Activated naive CD4-positive, alpha-beta T cell (primary cell): ENCODE measurements at regions not wholly inside any gene's neighbourhood (a gene's known extent, or its start where the extent isn't known, plus 50 kb on each side); places are given as distances from the start of the nearest gene placed in this dataset.

Experiments used
- DNase-seq, 4 experiments: peaks; one replicate each; lab custom pipeline; 2025; lab: John Stamatoyannopoulos, UW

GRCh38 chr15:93553167-93553935 lies 464.3 kb upstream of the RGMA start:
- no peak for DNase-seq

- no peak for DNase-seq
Observed at GRCh38 chr15:93543093-93543492, 454.1 kb upstream of the RGMA start.

GRCh38 chr15:93527374-93528050 lies 438.5 kb upstream of the RGMA start:
- no peak for DNase-seq

- no peak for DNase-seq
Observed at GRCh38 chr15:93524432-93524831, 435.4 kb upstream of the RGMA start.

GRCh38 chr15:93523481-93523880 lies 434.5 kb upstream of the RGMA start:
- DNase-seq, result no peak

- no peak for DNase-seq
Observed at GRCh38 chr15:93520206-93520605, 431.2 kb upstream of the RGMA start.

GRCh38 chr15:93519599-93519998 lies 430.6 kb upstream of the RGMA start:
- DNase-seq, result no peak

GRCh38 chr15:93517176-93517575 lies 428.2 kb upstream of the RGMA start:
- DNase-seq, result no peak

- no peak for DNase-seq
Observed at GRCh38 chr15:93515256-93516051, 426.4 kb upstream of the RGMA start.

GRCh38 chr15:93506646-93507045 lies 417.6 kb upstream of the RGMA start:
- no peak for DNase-seq

- DNase-seq, result no peak
Observed at GRCh38 chr15:93505506-93505905, 416.5 kb upstream of the RGMA start.

- DNase-seq, result no peak
Observed at GRCh38 chr15:93501946-93502345, 412.9 kb upstream of the RGMA start.

GRCh38 chr15:93500155-93500554 lies 411.1 kb upstream of the RGMA start:
- no peak for DNase-seq

- no peak for DNase-seq
Observed at GRCh38 chr15:93497291-93497690, 408.3 kb upstream of the RGMA start.

- no peak for DNase-seq
Observed at GRCh38 chr15:93496888-93497287, 407.9 kb upstream of the RGMA start.

- DNase-seq, result no peak
Observed at GRCh38 chr15:93495799-93496637, 407.0 kb upstream of the RGMA start.

GRCh38 chr15:93493172-93493571 lies 404.2 kb upstream of the RGMA start:
- DNase-seq, result no peak

- no peak for DNase-seq
Observed at GRCh38 chr15:93491291-93491690, 402.3 kb upstream of the RGMA start.

GRCh38 chr15:93488296-93488713 lies 399.3 kb upstream of the RGMA start:
- no peak for DNase-seq

- DNase-seq, result no peak
Observed at GRCh38 chr15:93486407-93487117, 397.6 kb upstream of the RGMA start.
